ENCODE measurements at regions not wholly inside any gene's neighbourhood (a gene's known extent, or its start where the extent isn't known, plus 50 kb on each side); places are given as distances from the start of the nearest gene placed in this dataset.

GRCh38 chr7:80259-81067 is 111.9 kb upstream of the FAM20C start:
- no peak for TF ChIP-seq CTCF (conservative IDR thresholded peaks at IDR 0.05; ENCODE audit: low read depth, low read length)
- TF ChIP-seq EZH2 (IDR thresholded peaks at IDR 0.05; ENCODE audit: borderline replicate concordance, low read depth, low read length, poor library complexity, severe bottlenecking): no peak

Data from A673 (cell line).